ENCODE measurements at regions not wholly inside any gene's neighbourhood (a gene's known extent, or its start where the extent isn't known, plus 50 kb on each side); places are given as distances from the start of the nearest gene placed in this dataset.

GRCh38 chr10:10544890-10545289 lies 472.8 kb upstream of the CELF2 start:
- TF ChIP-seq CEBPB (IDR thresholded peaks at IDR 0.05), result no peak
- TF ChIP-seq TCF12 (IDR thresholded peaks at IDR 0.05; ENCODE audit: low read depth), result no peak
- no peak for TF ChIP-seq ZBTB7A (IDR thresholded peaks at IDR 0.05; ENCODE audit: low read depth)
- TF ChIP-seq CREB1 (IDR thresholded peaks at IDR 0.05; ENCODE audit: low read depth), result no peak
- no peak for TF ChIP-seq USF1 (IDR thresholded peaks at IDR 0.05)
- no peak for TF ChIP-seq EGR1 (IDR thresholded peaks at IDR 0.05)

- TF ChIP-seq EGR1 (IDR thresholded peaks at IDR 0.05) (no peak), YY1 (IDR thresholded peaks at IDR 0.05; ENCODE audit: low read depth) (no peak), USF1 (IDR thresholded peaks at IDR 0.05) (no peak), CREB1 (IDR thresholded peaks at IDR 0.05; ENCODE audit: low read depth) (no peak), RAD21 (IDR thresholded peaks at IDR 0.05; ENCODE audit: low read depth) (no peak), EP300 (IDR thresholded peaks at IDR 0.05; ENCODE audit: borderline replicate concordance) (no peak), TCF12 (IDR thresholded peaks at IDR 0.05; ENCODE audit: low read depth) (no peak), TAF1 (IDR thresholded peaks at IDR 0.05; ENCODE audit: low read depth) (no peak), ZBTB7A (IDR thresholded peaks at IDR 0.05; ENCODE audit: low read depth) (no peak), NFIC (IDR thresholded peaks at IDR 0.05) (no peak), TEAD4 (IDR thresholded peaks at IDR 0.05) (no peak), REST (IDR thresholded peaks at IDR 0.05; ENCODE audit: low read depth) (no peak), FOXM1 (IDR thresholded peaks at IDR 0.05; ENCODE audit: borderline replicate concordance, low read depth) (no peak), CEBPB (IDR thresholded peaks at IDR 0.05) (no peak)
- TF ChIP-seq, protein P1, sequence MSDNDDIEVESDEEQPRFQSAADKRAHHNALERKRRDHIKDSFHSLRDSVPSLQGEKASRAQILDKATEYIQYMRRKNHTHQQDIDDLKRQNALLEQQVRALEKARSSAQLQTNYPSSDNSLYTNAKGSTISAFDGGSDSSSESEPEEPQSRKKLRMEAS (IDR thresholded peaks at IDR 0.05), result no peak
These were observed 471.9 kb upstream of the CELF2 start for GRCh38 chr10:10545771-10546170.

GRCh38 chr10:10551596-10552301 lies 465.9 kb upstream of the CELF2 start:
- TF ChIP-seq REST (IDR thresholded peaks at IDR 0.05; ENCODE audit: low read depth), result no peak
- no peak for TF ChIP-seq EGR1 (IDR thresholded peaks at IDR 0.05)
- TF ChIP-seq TEAD4 (IDR thresholded peaks at IDR 0.05), result no peak
- no peak for TF ChIP-seq CREB1 (IDR thresholded peaks at IDR 0.05; ENCODE audit: low read depth)
- no peak for TF ChIP-seq FOXM1 (IDR thresholded peaks at IDR 0.05; ENCODE audit: borderline replicate concordance, low read depth)
- TF ChIP-seq RAD21 (IDR thresholded peaks at IDR 0.05; ENCODE audit: low read depth), result no peak
- TF ChIP-seq EP300 (IDR thresholded peaks at IDR 0.05; ENCODE audit: borderline replicate concordance), result no peak
- TF ChIP-seq, protein P1 (IDR thresholded peaks at IDR 0.05), result no peak
- no peak for TF ChIP-seq TAF1 (IDR thresholded peaks at IDR 0.05; ENCODE audit: low read depth)
- TF ChIP-seq USF1 (IDR thresholded peaks at IDR 0.05), result no peak
- no peak for TF ChIP-seq CEBPB (IDR thresholded peaks at IDR 0.05)
- TF ChIP-seq YY1 (IDR thresholded peaks at IDR 0.05; ENCODE audit: low read depth), result no peak
- no peak for TF ChIP-seq ZBTB7A (IDR thresholded peaks at IDR 0.05; ENCODE audit: low read depth)
- no peak for TF ChIP-seq NFIC (IDR thresholded peaks at IDR 0.05)
- no peak for TF ChIP-seq TCF12 (IDR thresholded peaks at IDR 0.05; ENCODE audit: low read depth)

DNA sequence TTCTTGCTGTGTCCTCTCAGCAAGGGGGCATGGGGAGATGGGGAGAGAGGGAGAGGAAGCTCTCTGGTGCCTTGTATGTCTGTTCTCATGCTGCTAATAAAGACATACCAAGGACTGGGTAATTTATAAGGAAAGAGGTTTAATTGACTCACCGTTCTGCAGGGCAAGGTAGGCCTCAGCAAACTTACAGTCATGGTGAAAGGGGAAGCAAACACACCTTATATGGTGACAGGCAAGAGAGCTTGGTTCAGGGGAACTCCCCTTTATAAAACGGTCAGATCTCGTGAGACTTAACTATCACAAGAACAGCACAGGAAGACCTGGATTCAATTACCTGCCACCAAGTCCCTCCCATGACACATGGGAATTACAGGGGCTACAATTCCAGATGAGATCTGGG lies 464.7 kb upstream of the CELF2 start:
- TF ChIP-seq, protein P1 (IDR thresholded peaks at IDR 0.05), result no peak
- TF ChIP-seq EGR1 (IDR thresholded peaks at IDR 0.05) (no peak), TEAD4 (IDR thresholded peaks at IDR 0.05) (no peak), RAD21 (IDR thresholded peaks at IDR 0.05; ENCODE audit: low read depth) (no peak), ZBTB7A (IDR thresholded peaks at IDR 0.05; ENCODE audit: low read depth) (no peak), TCF12 (IDR thresholded peaks at IDR 0.05; ENCODE audit: low read depth) (no peak), CREB1 (IDR thresholded peaks at IDR 0.05; ENCODE audit: low read depth) (no peak), USF1 (IDR thresholded peaks at IDR 0.05) (no peak), TAF1 (IDR thresholded peaks at IDR 0.05; ENCODE audit: low read depth) (no peak), YY1 (IDR thresholded peaks at IDR 0.05; ENCODE audit: low read depth) (no peak)
